ENCODE measurements at regions not wholly inside any gene's neighbourhood (a gene's known extent, or its start where the extent isn't known, plus 50 kb on each side); places are given as distances from the start of the nearest gene placed in this dataset.
"Not testable (repeated sequence)": the region's sequence is repeated elsewhere in the genome, so short reads cannot be mapped to it uniquely, and the experiment has no call there.

DNA sequence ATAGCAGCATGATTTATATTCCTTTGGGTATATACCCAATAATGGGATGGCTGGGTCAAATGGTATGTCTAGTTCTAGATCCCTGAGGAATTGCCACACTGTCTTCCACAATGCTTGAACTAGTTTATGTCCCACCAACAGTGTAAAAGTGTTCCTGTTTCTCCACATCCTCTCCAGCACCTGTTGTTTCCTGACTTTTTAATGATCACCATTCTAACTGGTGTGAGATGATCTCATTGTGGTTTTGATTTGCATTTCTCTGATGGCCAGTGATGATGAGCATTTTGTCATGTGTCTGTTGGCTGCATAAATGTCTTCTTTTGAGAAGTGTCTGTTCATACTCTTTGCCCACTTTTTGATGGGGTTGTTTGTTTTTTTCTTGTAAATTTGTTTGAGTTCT lies 54.0 kb upstream of the GPR89A start:
- ATAC-seq: not testable (repeated sequence)

DNA sequence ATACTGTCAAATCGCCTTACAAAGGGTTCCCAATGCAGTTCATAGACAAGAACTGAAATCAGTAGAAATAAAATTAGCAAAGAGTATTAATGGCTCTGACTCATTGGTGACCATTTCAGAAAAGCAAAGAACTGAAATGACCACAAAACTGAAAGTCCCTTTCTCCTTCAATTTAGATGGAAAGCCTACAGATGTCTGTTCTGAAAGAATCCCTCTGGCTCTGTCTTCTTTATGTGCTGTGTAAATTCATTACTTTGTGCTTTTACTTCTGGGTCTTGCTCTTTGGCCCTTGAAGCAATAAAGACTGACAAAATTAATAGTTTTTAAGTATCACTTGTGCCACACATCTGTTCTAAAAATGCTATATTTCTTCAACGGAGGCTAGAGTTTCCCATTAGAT lies 62.7 kb upstream of the GPR89A start:
- no peak for ATAC-seq

GRCh38 chr1:145541685-145542084 lies 66.1 kb upstream of the GPR89A start:
- not testable (repeated sequence) for ATAC-seq

DNA sequence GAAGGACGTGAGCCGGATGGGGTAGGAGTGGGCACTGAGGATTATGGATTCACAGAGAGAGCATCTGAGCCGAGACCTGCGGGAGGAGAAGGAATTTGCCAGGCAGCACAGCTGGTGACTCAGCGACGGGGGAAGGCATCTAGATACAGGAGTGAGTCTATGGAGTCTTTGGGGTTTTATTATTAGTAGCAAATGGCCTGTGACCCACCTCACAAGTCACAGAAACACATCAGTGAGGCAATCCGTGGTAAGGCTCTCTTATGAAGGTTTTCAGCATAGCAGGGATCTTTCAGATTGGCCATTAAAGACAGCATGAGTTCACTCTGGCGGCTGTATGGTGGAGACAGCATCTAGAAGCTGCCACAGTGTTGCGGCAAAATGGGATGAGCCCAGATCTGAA lies 66.5 kb upstream of the GPR89A start:
- ATAC-seq: not testable (repeated sequence)

DNA sequence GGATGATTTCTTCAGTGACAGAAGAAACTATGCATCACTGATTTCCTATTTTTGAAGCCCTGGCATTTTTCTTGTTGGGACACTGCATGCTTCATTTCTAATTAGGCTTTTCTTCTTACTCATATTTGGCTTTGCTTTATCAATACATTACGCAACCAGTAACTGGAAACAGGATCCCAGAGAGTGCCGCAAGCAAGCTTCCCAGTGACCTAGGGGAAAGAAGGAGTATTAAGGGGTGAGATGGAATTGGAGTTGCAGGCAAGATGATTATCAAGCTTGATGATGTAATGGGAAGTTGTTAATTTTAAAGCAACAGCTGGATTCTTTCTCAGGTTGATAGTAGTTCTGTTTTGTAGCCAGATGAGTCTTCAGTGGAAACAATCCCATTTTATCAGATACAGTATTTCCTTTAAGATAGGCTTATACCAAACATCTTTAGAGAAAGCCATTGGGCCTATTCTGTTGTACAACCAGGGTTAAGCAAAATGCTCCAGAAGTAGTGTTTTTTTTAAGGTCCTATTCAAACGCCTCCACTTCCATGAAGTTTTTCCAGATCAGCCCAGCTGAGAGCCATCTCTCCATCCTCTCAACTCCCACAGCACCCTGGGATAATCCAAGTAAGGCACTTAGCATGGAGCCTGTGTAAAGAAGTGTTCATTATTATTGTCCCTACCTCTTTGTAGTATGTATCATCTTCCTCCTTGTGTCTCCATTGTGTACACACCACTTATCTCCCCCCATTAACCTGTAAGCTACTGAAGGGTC lies 69.5 kb upstream of the GPR89A start:
- ATAC-seq: not testable (repeated sequence)

DNA sequence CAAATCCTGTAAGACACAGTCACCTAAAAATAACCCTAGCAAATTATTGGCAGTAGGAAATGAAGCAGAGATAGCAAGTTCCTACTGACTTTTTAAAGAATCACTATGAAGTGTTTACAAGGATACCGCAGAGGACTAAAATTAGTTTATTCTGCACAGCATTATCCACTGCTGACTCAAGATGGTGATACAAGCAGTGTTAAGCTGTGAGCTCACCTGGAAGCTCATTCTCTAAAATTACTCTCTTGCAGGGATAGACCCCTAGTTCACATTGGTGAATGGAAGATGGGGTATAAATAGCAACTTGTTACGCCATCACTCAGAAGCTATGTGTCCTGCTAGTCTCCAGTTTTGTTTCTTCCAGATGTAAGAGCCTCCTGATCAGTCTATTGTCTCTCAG lies 70.8 kb upstream of the GPR89A start:
- ATAC-seq: not testable (repeated sequence)

GRCh38 chr1:145535461-145535860 lies 72.3 kb upstream of the GPR89A start:
- ATAC-seq: not testable (repeated sequence)

- not testable (repeated sequence) for ATAC-seq
Observed at GRCh38 chr1:145528068-145528564, 79.7 kb upstream of the GPR89A start.

GRCh38 chr1:145520159-145520558 lies 87.6 kb upstream of the GPR89A start:
- ATAC-seq: not testable (repeated sequence)

GRCh38 chr1:145519302-145519701 lies 88.5 kb upstream of the GPR89A start:
- ATAC-seq: not testable (repeated sequence)

DNA sequence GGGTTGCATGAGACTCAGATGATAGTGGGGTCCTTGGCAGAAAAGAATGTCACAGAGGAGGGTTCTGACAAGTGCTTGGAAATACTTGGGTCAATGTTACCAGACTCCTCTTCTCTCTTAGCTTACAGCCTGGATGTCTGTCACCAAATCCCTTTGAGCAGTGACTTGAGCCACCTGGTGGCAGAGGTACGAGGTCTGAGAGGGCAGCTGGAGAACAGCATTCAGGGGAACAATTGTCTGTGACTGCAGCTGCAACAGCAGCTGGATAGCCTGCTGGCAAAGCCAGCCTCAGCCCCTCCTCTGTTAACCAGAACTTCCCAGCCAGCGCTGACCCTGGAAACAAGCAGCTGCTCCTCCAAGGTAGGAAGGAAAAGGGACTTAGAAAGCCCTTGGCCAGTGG lies 87.6 kb upstream of the NBPF20 start:
- ATAC-seq: not testable (repeated sequence)

DNA sequence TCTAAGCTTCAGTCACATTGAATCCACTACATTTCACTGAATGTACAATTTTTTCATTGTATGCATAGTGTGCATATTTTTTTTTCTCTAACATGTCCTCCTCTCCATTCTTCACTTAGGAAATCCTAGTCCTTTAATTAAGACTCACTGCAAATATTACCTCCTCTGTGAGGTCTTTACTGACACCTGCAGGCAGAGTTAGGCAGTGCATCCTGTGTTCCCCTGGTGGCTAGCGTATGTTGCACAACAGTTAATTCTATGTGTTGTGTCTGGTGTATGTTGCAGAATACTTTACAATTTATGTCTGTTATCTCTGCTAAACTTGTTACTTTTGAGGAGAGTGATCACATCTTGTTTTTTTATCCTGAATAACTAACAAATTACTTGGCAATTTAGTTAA lies 82.7 kb upstream of the NBPF20 start:
- ATAC-seq: peak; percentile 95

- peak; percentile 67 for ATAC-seq
Observed at GRCh38 chr1:145505663-145506647, 80.6 kb upstream of the NBPF20 start.

DNA sequence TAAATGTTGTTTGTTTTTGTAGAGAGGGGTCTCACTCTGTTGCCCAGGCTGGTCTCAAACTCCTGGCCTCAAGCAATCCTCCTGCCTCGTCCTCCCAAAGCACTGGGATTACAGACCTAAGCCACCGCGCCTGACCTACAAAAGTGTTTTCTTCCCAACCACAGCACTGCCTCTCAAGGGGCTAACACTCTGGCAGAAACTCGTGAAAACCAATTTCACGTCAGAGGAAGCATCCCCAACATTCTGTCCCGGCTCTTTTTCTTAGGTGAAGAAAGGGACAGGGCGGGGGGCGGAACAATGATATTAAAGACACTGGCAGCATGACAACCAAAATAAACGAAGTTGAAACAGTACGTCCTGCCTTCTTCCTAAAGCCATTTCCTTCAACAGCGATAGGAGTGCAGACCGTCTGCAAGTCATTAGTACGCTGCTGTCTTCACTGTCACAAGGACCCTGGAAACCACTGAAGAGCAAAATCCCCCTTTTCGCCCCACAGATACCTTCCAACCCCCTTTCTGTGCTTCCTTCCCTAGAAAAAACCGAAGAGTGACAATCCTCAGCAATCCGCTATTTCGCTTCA lies 79.5 kb upstream of the NBPF20 start:
- peak; percentile 28 for ATAC-seq

DNA sequence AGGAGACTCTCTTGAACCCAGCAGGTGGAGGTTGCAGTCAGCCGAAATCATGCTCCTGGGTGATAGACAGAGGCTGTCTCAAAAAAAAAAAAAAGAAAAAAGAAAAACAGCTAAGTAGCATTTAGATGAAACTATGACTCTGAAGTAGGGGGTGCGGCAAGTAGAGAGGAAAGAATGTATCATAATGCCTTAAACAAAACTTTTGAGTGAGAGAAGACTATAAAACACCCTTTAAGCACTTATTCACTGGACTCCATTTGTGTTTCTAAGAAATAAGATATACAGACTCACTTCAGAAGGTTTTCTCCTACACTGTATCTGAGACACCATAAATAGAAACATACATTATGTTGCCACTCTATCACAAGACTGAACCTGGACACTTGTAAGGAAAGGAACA lies 78.9 kb upstream of the NBPF20 start:
- ATAC-seq: not testable (repeated sequence)

DNA sequence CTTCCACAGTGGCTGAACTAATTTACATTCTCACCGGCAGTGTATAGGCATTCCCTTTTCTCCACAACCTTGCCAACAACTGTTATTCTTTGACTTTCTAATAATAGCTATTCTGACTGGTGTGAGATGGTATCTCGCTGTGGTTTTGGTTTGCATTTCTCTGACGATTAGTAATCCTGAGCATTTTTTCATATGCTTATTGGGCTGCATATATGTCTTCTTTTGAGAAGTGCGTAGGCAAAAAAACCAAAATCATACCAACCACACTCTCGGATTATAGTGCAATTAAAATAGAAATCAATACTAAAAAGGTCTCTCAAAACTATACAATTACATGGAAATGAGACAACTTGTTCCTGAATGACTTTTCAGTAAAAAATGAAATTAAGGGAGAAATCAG lies 74.8 kb upstream of the NBPF20 start:
- not testable (repeated sequence) for ATAC-seq

- ATAC-seq: not testable (repeated sequence)
Observed at GRCh38 chr1:145495077-145495871, 69.9 kb upstream of the NBPF20 start.

- not testable (repeated sequence) for ATAC-seq
Observed at GRCh38 chr1:145488193-145488933, 63.0 kb upstream of the NBPF20 start.

GRCh38 chr1:145487156-145487555 lies 61.8 kb upstream of the NBPF20 start:
- ATAC-seq: not testable (repeated sequence)

- not testable (repeated sequence) for ATAC-seq
Observed at GRCh38 chr1:145484257-145484656, 58.9 kb upstream of the NBPF20 start.

DNA sequence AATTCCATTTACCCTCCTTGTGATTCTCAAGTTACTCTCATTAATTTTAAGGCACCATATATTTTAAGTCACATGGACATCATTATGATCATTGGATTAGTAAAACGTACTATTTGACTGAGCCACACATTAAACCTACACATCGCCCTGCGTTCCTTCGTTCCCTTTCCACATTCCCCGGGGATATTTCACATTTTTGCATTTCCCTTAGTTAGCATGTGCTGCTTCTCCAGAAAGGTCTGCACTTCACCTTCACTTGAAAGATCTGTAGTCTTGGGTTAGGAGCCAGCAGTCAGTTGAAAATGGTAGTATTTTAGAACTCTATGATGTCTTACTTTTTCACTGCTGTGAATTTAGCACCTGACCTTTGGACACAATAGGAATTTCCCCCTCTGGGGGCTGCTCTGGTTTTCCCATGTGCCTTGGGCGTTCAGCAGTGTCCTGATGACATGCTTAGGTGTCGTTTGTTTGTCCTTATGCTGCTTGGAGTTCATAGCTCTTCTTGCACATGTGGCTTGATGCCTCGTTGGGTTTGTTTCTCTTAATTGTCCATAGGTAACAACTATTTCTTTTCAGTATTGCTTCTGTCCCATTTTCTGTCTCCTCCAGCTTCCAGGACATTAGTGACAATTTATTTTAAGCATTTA lies 56.9 kb upstream of the NBPF20 start:
- not testable (repeated sequence) for ATAC-seq
